Stimulated activated CD4-positive, alpha-beta T cell treated with anti-CD3 and anti-CD28 coated beads, Interleukin-1b, Interleukin-23, amount 100 ng/mL, for 24 hours (primary cell): ENCODE measurements at regions not wholly inside any gene's neighbourhood (a gene's known extent, or its start where the extent isn't known, plus 50 kb on each side); places are given as distances from the start of the nearest gene placed in this dataset.
"Not testable (repeated sequence)": the region's sequence is repeated elsewhere in the genome, so short reads cannot be mapped to it uniquely, and the experiment has no call there.

Experiments used
- DNase-seq, 4 experiments: peaks; one replicate each; pipeline ENCODE4 v3.0.0-alpha.2; 2020; ENCODE audit warnings: low read depth in 4 of 4, low spot score in 1 of 4

DNA sequence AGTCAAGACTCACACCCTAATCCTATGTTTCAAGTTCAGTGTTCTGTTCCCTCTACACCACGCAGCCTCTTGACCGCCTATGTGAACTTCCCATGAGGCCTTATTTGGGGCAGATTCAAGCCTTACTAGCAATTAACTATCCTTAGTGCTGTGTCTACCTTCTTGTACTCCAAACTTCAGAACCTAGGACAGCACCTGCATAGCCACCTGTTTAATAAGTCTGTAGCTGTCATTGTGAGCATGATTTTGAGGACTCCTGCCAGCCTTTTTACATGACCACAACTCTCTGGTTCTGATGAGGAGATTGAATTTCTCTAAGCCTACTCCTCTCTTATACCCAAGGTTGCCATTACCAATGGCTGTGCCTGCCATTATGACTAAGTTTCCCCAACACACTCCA lies 50.8 kb upstream of the PCSK1 start:
- DNase-seq: no peak

DNA sequence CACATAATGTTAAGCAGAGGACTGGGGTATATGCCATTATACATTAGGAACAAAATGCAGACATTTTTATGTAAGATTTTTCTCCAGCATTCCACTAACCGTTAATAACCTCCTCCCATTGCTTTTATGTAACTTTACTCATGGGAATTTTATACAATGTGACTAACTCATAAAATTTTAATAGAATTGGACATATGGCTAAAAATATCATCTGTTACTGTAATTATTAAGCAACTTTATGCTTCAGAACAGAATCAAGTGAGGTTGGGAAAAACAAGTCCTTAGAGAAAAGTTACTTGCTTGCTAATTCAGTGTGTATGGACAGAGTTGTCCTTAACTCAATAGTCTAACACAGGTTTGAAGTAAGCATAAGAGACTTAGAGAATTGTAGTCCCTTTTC lies 54.8 kb upstream of the PCSK1 start:
- DNase-seq: no peak

DNA sequence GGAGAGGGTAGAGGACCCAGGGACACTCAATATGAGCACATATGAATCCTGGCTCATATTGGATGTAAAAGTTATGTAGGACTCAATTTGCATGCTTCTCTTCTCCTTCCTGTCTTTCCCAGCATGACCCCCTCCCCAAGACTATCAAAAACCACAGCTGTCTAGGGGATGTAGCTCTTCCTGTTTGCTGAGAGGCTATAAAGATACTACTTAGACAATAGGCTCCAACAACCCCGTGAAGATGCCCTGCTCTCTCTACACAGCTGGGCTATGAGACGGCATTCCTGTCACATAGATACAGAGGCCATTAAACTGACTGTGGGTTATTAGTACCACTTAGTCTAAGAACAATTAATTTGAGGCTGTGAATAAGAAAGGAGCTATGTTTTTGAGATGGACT lies 56.5 kb upstream of the PCSK1 start:
- no peak for DNase-seq

DNA sequence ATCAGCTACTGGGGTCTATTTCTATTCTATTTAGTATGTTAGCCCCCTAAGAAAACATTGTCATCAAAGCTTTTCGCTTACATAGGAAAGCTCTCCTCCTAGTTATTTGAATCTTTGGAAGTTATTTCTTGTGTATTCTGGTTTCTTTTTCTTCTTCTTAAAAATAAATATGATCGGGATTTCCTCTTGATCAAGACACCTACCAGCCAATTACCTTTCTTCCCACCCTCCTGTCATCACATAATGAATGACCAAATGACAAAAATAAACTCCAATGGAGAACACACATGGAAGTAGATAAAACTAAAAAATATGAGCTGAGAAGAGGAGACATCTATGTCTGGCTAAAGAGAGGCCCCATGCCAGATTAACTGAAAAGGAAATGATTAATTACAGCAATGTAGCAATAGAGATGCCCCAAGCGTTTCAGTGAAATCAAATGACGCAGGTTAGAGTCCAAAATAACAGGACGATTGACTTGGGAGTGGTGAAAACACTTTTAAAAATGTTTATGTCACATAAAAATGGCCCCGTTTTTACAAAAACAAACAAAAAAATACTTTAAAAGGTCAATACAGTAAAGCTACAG lies 59.5 kb upstream of the PCSK1 start:
- DNase-seq: no peak

DNA sequence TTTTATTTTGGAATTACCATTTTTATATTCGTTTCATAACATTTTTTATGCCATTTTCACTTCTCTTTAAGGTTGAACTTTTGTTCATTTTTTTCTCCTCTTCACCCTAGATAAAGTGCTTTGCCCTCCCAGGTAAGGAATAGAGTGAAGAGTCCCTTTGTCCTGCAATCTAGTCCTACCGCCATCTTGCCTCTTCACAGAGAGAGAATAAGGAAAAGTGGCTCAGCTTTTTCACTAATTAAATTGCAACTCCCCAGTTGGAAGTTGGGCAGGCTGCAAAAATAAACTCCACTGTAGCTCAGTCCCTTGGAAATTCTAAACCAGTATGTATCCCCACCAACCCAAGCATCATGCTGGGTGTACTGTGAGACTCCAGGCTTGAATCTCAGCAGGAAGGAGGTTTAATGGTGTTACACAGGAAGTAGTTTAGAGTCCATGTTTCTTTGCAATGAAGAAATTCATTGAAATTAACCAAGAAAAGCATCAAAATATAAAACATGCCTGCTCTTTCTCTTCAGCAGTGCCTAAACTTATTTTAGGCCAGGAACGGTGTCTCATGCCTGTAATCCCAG lies 60.3 kb upstream of the PCSK1 start:
- DNase-seq: no peak

DNA sequence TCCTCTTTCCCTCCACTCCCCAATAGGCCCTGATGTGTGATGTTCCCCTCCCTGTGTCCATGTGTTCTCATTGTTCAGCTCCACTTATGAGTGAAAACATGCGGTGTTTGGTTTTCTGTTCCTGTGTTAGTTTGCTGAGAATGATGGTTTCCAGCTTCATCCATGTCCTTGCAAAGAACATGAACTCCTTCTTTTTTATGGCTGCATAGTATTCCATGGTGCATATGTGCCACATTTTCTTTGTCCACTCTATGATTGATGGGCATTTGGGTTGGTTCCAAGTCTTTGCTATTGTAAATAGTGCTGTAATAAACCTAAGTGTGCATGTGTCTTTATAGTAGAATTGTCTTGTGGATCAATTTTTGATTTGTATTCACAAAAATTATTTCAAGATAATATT lies 62.4 kb upstream of the PCSK1 start:
- not testable (repeated sequence) for DNase-seq

DNA sequence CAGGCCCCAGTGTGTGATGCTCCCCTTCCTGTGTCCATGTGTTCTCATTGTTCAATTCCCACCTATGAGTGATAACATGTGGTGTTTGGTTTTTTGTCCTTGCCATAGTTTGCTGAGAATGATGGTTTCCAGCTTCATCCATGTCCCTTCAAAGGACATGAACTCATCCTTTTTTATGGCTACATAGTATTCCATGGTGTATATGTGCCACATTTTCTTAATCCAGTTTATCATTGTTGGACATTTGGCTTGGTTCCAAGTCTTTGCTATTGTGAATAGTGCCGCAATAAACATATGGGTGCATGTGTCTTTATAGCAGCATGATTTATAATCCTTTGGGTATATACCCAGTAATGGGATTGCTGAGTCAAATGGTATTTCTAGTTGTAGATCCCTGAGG lies 64.0 kb upstream of the PCSK1 start:
- not testable (repeated sequence) for DNase-seq

DNA sequence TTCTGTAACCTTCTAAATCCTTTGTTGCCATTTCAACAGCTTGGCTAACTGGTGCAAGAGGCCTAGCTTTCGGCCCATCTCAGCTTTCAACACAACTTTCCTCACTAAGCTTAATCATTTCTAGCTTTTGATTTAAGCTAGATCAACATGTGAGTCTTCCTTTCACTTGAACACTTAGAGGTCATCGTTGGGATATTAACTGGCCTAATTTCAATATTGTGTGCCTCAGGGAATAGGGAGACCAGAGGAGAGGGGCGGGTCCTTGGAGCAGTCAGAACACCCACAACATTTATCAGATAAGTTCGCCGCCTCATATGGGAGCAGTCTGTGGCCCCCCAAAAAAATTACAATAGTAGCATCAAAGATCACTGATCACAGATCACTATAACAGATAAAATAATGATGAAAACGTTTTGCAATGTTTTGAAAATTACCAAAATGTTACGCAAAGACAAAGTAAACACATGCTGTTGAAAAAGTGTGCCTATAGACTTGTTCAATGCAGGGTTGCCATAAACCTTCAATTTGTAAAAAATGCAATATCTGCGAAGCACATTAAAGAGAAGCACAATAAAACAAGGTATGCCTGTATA lies 66.8 kb upstream of the PCSK1 start:
- DNase-seq: no peak

DNA sequence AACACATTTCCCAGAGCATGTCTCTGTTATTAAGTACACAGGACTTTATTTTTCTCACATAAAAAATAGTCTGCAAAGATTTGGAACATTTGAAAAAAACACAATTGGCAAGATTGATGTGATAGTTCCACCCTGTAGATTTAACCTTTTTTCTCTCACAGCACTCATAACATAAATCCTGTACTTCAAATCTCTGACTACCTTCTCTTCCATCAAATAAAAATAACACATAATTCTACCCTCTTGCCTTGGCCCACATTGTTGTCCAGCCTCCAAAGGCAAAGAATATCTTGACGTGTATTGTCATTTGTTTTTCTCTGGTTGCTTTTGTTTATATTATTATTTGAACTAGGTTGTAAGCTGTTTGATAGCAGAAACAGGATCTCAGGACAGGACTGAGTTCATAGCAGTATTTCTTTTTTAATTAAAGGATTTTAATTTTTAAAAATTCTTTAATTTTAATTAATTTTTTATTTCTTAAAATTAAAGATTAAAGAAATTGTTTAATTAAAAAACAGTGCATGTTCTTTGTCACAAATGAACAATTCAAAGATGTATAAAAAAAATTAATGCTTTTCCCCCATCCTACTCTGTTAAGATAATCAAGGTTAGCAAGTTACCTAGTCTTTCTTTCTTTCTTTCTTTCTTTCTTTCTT lies 69.1 kb upstream of the PCSK1 start:
- no peak for DNase-seq

DNA sequence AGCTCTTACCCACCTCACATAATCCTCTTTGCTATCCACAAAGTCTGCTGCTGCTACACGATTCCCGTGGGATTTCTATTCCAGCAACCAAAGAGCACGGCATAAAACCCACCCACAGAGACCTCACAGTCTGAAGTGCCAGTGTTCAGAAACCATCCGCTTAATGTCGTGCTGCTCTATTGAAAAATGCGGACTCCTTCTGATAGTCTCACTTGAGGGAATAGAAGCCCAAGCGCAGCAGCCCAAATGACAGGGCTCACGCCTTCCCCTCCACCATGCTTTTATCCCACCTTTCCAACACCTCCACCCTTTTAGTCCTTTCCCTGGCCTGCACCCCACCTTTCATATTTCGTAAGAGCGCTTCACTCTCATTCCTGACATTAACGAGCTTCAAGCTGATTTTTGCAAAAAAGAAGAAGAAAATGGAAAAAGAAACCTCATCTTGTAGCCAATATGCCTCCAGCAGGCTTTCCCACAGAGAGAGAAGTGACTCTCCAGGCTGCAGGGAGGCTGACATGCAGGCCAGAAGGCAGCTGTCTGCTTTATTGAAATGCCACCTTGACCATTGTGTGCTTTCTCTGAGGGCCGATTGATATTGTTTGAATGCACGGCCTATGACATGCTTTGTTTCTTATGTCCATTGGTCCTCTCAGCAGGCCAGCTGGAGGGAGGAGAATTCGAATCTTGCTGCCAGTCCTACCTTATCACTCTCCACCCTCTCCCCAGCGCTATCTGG lies 70.6 kb upstream of the PCSK1 start:
- no peak for DNase-seq

DNA sequence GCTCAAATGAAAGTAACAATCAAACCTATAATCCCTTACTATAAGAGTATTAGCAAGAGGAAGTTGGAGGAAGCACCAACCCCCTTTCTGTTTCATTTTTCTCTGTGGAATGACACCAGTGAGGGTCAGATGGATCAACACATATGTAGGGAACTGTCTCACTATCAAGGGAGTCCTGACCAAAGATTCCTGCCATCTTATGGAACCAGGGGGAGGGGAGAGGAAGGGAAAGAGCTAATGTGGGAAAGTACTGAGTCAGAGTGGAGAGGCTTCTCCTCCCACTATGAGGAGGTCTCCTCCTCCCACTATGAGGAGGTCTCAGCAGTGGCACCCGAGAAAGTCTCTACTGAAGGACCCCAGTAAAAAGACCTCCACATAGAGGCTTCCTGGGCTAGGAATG lies 73.3 kb upstream of the PCSK1 start:
- no peak for DNase-seq

DNA sequence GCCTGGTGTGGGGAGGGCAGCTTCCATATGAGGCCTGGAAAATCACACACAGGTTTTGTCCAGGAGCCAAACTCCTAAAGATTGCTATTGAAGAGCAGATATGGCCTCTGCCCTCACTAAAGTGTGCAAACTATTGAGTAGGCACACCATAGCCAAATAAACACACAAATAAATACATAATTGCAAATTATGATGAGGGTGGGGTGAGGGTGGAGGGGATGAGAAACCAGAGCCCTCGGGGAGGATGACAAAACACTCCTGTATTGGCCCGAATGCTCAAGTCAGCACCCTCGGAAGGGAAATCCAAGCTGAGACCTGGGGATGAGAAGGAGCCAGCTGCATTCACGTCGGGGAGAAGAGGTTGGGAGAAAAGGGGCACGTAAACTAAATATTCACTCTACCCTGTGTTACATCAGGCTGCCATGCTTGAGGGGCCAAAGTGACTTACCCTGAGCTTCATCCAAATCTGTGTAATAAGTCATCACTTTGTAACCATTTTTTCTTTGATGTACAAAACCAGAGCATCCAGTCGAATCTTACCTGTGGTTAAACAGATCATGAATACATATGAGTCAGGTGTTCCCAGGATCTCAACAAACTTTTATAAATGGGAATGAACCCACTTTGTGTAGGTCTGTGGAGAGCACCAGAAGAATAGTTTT lies 73.9 kb upstream of the PCSK1 start:
- DNase-seq: no peak

DNA sequence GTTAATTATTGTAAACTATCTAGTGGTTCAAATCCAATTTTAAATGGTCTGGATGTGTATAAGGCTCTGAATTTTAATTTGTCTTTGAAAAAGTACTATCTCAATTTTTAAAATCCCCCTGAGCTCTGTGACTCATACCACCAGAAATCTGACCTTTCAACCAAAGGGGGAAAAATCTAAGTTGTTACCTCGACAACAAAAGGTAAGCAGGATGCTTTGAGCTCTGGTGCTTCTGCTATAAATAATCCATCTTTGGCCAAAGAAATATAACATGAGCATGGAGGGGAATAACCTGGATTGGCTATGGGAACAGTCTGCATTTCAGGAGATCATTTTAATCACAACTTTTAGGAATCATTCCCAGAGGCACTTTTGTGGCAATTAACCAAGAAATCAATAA lies 76.3 kb upstream of the PCSK1 start:
- no peak for DNase-seq

DNA sequence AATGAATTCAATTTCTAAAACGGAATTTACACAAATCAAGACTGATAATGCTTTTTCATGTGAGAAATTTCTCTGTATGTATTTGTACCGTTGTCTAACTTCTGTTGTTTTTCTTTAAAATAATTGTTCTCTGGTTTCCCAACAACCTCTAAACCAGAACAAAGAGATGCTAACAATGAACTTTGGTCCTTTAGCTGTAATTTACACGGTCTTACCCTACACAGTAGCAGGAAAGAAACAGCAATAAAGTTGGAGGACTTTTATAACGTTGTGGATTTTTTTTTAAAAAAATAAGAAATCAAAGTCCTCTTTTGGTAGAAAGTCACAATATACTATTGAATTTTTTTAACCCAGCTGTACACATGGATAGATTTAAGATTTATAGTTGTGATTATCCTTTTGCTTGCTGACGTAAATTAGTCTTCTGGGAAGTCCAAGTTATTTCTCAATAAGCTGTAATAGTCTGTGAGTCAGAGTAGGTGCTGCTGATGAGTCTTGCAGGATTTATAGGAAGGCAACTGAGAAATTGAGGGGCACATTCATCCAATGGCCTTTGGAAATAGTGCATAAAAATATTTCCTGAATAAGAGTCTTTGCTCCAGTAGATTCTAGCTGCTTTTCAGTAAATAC lies 76.8 kb upstream of the PCSK1 start:
- DNase-seq: no peak

DNA sequence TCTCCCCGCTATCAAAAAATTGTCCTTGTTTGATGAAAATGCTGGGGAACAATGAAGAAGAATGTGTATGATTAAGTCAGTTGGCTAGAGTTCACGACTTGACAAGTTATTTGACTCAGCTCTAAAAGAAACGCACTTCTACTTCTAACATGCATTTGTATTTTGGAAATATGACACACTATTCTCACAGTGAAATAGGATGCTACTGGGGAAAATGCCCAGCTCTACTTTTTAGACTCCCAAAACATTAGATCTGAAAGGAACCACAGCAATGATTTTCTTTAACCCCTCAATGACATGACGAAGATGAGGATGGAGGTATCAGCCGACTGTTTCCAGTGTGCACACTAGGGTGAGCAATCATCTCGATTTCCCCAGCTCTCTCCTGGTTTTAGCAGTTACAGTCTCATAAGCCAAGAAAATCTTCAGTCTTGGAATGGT lies 83.6 kb upstream of the PCSK1 start:
- DNase-seq: no peak

DNA sequence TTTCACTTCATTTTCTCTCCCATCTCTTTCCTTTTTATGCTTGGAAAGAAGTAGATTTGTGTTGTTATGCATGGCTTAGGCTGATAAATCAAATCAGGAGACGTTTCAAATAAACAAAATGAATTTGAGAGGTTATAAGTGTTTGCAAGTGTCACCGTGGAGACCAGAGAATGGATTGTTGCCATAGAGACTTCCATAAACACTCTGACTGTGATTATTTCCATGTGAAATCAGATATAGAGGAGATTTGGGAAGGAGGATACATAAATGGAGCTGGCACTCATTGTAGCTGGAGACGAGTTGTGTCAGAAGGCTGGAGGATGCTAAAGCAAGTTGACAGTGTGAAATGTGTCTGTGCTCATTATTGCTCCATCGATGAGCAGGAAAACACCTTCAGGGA lies 84.2 kb upstream of the PCSK1 start:
- no peak for DNase-seq

DNA sequence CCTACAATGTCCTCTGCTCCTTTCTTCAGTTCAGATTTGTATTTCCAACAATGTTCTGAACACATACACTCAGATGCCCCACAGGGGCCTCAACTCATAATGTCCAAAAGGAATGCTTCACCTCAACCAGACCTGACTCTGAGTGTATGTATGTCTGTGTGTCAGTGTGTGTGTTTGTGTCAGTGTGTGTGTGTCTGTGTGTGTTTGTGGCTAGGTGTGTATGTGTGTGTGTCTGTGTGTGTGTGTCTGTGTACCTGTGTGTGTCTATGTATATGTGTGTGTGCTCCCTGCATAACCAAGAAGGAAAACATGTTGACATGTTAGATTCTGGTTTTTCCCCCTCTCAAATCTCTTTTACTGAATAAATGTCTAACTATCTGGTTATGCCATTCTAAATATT lies 87.3 kb upstream of the PCSK1 start:
- no peak for DNase-seq

DNA sequence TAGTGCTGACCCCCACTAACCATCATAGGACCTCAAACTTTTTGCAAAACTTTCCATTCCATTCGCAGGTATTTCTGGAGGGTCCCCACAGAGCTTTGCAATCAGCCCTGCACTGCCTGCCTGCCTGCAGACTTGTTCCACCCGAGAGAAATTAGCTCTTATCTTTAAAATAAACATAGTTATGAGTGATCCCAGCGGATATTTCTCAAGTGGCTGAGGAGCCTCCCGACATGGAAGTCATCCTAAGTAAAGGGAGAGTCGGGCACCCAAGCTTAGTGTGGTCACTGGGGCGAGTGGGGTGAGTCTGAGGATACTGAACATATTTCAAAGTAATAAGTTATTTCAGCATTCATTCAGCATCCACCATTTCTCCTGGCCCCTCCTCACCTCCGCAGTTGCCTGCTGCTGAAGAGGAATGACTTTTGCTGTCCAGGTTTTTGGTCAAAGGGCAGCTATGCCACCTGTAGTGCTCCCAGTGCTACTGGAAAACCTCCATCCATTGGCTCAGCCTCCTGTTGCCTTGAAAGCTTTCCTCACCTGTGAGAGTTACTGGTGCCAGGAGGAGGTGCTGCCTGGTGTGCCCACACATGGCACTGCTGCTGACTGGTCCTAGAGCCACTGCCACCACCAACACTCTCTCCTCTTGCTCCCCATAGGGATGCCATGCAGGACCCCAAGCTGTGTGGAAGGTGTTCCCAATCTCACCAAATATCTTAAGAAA lies 89.7 kb upstream of the PCSK1 start:
- no peak for DNase-seq

DNA sequence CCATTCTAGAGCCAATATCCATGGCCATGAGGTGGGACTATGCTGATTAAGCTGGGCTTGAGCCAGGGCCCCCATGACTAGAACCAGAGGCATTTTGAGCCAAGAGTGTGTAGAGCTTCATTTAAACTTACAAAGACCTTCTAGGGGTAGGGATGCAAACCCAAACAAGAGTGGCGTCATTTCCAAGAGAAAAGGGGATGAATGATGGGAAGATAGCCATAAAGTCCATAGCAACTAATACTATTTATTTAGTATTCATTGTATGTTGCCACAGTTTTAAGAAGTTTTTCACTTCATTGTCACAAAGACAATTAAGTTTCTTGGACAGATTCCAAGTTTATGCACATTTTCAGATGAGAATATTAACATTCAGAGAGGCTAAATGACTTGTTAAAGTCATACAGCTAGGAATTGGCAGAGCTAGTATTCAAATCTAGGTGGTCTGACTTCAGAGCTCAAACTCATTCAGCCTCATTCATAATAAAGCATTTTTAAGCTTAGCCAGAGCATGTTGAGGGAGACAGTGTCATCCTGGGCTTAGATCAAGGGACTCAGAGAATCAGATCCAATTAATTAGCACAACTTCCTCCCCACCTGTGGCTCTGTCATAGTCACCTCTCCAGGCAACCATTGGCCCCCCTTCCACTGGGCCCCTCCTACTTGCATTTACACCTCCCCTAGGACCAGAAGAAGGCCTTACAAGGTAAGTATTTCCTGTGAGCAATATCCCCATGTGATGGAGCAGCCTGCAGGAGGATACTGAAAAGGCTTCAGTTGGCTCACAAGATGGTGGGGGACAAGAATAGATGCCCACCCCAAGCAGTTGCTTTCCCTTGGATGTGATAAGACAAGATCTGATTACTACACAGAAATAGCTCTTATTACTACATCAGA lies 95.0 kb upstream of the PCSK1 start:
- no peak for DNase-seq
